GM12892 (cell line): ENCODE measurements at regions not wholly inside any gene's neighbourhood (a gene's known extent, or its start where the extent isn't known, plus 50 kb on each side); places are given as distances from the start of the nearest gene placed in this dataset.

Source experiments
- DNase-seq: peaks from one replicate; pipeline ENCODE4 v3.0.0; 2011; ENCODE audit not compliant: insufficient read length
- FAIRE-seq: peaks from 2 replicates; lab custom pipeline; 2011; peaks lifted over from hg19 to GRCh38; lab: Jason Lieb, UNC
- POLR2A ChIP-seq: IDR thresholded peaks from 2 replicates; pipeline ENCODE4 v1.6.1; 2011; ENCODE audit warnings: low read depth, low read length, control low read depth
- POLR2AphosphoS5 ChIP-seq: IDR thresholded peaks from 2 replicates; pipeline ENCODE4 v1.6.1; 2011; ENCODE audit warnings: low read depth, low read length, control low read depth
- TAF1 ChIP-seq: IDR thresholded peaks from 2 replicates; pipeline ENCODE4 v1.6.1; 2011; ENCODE audit warnings: low read depth, mild to moderate bottlenecking, control low read depth, low read length, borderline replicate concordance

DNA sequence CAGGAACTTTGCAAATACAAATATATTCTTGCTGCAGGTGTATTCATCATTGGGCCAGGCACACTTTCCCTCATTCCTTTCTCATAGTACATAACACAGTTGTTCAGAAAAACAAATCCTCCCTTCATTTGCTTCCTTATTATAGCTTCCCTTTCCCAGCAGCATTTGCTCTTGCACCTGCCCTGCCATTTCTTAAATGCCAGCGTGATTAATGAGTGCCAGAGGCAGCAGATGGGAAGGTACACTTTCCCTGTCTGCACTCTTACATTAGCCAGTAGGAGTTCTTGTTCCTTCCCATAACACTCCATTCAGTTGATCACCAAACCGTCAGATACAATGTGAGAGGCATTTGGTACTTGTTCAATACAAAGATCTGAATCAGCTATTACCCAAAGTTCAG is 128.5 kb upstream of the GAP43 start:
- FAIRE-seq (no peak), DNase-seq (no peak)

GRCh38 chr3:115498421-115498820 is 124.9 kb upstream of the GAP43 start:
- TF ChIP-seq POLR2A (no peak), POLR2AphosphoS5 (no peak), TAF1 (no peak)
- no peak for DNase-seq
- no peak for FAIRE-seq

More for the DNA sequence above, 128.5 kb upstream of the GAP43 start:
- TF ChIP-seq TAF1, result no peak
- TF ChIP-seq POLR2AphosphoS5, result no peak

GRCh38 chr3:115498898-115499297 is 124.4 kb upstream of the GAP43 start:
- TF ChIP-seq POLR2A, result no peak
- no peak for TF ChIP-seq POLR2AphosphoS5
- no peak for TF ChIP-seq TAF1
- no peak for FAIRE-seq
- DNase-seq, result no peak

DNA sequence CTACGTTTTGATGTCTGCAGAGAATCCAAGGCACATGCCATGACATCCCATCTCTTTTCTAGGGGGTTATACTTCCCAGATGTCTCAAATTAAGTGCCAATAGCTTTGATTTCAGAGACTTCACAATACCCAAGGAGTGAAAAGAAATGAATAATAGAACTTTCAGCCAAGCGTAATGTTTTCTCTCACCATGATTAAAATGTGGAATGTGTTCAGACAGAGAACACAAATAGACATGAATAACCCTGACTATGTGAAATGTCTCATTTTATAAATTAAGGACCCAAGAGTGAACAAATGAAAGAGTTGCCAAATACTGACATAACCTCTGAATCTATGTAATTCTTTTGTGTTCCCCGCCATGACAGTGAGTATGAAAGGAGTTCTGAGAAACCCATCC is 123.6 kb upstream of the GAP43 start:
- no peak for TF ChIP-seq POLR2A
- TF ChIP-seq POLR2AphosphoS5, result no peak
- no peak for TF ChIP-seq TAF1
- FAIRE-seq (no peak), DNase-seq (no peak)

GRCh38 chr3:115500795-115501194 is 122.5 kb upstream of the GAP43 start:
- DNase-seq (no peak), FAIRE-seq (no peak)
- TF ChIP-seq POLR2A (no peak), TAF1 (no peak), POLR2AphosphoS5 (no peak)

DNA sequence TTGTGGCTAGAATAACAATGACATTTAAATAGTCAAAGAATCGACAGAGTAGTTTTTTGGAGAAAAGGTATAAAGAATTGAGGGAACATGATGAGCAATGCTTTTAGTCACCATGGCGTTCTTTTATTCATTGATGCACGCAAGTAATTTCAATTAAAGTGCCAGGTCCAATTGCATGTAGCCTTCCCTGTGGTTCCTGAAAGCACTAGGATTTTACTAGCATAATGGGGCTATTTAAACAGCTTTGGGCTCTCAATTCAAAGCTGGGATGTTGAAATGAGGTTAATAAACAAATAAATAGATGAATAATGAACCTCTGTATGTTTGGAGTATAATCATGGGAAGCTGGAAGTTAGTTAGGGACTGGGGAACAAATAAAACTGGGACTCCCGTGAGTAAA is 121.2 kb upstream of the GAP43 start:
- no peak for TF ChIP-seq TAF1
- no peak for TF ChIP-seq POLR2AphosphoS5
- FAIRE-seq, result no peak

DNA sequence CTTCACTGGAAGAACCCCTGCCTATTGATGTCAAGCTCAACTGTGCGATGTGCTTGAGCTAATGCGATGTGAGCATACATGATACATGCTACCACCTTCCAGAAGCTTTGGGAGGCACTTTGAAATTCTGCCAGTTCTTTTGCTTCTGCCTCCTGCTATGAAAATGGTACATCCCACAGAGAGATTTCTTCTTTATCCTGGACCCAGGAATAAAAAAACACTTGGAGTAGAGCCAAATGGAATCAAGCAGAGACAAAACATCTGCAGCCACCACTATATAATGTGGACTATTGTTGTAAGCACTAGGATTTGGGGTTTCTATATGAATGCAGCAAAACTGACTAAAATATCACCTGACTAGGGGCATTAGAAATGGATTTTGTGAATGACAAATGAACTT is 119.9 kb upstream of the GAP43 start:
- FAIRE-seq (no peak), DNase-seq (no peak)
- TF ChIP-seq POLR2AphosphoS5 (no peak), POLR2A (no peak), TAF1 (no peak)

More for the DNA sequence above, 121.2 kb upstream of the GAP43 start:
- no peak for DNase-seq

DNA sequence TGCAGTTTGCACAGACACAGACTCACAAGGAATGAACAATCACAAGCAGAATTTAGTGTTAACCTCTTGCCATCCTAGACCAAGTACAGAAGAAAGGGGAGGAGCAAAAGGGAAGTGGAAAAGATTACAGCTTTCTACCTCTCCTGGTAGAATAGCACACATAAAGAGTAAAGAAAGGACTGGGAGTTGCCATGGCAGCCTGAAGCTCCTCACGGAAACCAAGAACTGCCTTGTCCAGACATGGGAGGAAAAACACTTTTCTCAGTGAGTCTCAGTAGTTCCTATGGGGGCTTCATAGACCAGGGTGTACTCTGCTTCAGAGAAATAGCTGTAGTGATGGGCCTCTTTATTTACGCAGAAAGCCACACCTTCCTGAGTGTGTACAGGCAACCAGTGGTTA is 114.7 kb upstream of the GAP43 start:
- FAIRE-seq (no peak), DNase-seq (no peak)
- TF ChIP-seq POLR2AphosphoS5, result no peak
- TF ChIP-seq POLR2A, result no peak
- TF ChIP-seq TAF1, result no peak

GRCh38 chr3:115512565-115513415 is 110.5 kb upstream of the GAP43 start:
- TF ChIP-seq TAF1, result no peak
- no peak for TF ChIP-seq POLR2AphosphoS5
- TF ChIP-seq POLR2A, result no peak
- DNase-seq (no peak), FAIRE-seq (no peak)

GRCh38 chr3:115513416-115513800 is 109.9 kb upstream of the GAP43 start:
- FAIRE-seq (no peak), DNase-seq (no peak)
- TF ChIP-seq TAF1 (no peak), POLR2AphosphoS5 (no peak), POLR2A (no peak)

DNA sequence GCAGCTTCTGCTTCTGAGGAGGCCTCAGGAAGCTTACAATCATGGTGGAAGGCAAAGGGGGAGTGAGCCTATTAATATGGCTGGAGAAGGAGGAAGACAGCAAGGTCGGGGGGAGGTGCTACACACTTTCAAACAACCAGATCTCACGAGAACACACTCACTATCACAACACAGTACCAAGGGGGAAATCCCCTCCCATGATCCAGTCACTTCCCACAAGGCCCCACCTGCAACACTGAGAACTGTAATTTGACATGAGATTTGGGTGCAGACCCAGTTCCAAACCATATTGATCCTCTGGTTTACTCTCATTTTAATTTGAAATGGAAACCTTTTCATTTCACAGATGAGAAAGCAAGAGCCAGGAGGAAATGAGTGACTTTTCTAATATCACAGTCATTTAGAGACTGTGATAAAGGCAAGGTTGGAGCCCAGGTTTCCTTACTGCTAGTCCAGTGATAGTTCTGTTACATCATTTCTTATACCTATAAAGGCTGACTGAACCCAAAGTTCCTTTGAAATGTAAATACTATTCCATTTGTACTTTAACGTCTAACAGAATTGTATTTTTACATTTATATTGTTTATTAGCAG is 105.8 kb upstream of the GAP43 start:
- DNase-seq, result no peak
- no peak for FAIRE-seq
- TF ChIP-seq POLR2AphosphoS5 (no peak), POLR2A (no peak), TAF1 (no peak)

GRCh38 chr3:115518100-115518852 is 105.0 kb upstream of the GAP43 start:
- TF ChIP-seq POLR2AphosphoS5 (no peak), POLR2A (no peak), TAF1 (no peak)
- DNase-seq, result no peak
- FAIRE-seq, result no peak
